ELF-1 (cell line): ENCODE measurements at regions not wholly inside any gene's neighbourhood (a gene's known extent, or its start where the extent isn't known, plus 50 kb on each side); places are given as distances from the start of the nearest gene placed in this dataset.
A peak's percentile ranks its signal among the peaks of the same experiment; 100 is the strongest.

Experiments used
- DNase-seq: peaks from one replicate; pipeline ENCODE4 v3.0.0-alpha.2; 2016; ENCODE audit warnings: low read depth, low spot score

GRCh38 chr2:148567716-148568115 is 76.8 kb upstream of the EPC2 start:
- no peak for DNase-seq

- no peak for DNase-seq
Measured at GRCh38 chr2:148568597-148568996, 76.0 kb upstream of the EPC2 start.

- no peak for DNase-seq
Measured at GRCh38 chr2:148569221-148569620, 75.3 kb upstream of the EPC2 start.

DNA sequence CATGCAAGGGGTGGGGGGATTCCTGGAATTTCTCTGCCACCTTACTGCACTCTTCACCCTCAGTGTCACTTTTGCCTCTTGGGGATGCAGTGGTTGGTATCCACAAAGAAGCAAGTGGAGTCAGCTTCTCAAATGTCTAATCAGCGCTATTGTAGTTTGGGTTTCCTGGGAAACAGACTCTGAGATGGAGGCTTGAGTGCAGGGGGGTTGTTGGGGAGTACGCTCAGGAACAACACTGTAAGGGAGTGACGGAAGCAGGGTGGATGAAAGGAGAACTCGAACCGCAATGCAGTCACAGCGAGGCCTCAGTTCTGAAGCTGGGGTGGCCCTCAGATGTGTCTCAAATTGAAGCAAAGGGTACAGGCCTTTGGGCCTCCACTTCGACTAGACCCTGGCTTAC is 73.6 kb upstream of the EPC2 start:
- no peak for DNase-seq

DNA sequence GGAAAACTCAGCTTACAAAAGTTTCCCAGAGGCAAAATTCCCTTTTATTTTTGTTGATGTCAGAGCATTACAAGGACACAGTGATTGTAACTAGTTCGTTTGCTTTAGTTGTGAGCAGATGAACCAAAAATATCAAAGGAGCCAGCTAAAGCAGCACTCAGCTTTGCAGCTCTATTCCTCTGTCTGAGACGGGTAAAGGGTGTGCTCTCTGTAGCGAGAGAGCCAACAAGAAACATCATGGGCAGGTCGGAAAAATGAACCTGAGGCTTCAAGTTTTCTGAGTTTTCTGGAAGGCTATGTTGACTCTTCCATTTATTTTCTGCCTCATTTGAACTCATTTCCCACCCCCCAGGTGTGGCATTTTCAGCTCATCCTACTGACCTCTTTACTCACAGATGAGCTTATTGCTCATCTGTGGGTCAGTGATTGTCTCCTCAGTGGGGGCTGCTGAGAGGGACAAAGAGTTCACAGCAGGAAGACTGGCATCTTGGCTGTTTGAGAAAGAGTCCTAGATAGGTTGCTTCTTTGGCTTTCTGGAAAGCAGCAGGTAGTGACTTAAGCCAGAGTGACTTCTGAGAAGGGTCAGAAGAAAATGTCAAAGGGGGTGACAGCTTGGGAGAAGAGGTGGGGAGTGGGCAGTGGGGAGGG is 66.6 kb upstream of the EPC2 start:
- DNase-seq, result peak; percentile 56

DNA sequence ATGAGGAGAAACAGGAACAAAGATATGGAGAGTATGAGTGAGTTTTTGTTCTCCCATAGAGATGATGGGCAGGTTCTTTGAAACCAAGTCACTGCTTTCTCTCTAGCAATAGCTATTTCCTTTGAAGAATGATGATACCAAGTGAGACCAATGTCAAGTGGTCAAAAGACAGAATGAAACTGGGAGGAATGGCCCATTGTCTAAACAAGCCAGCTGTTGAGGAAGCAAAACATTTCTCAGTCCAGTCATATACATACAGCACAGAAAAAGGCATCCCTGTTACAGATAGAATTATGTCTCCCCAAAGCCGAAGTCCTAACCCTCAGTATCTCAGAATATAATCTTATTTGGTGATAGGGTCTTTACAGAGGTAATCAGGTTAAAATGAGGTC is 66.1 kb upstream of the EPC2 start:
- DNase-seq, result no peak

DNA sequence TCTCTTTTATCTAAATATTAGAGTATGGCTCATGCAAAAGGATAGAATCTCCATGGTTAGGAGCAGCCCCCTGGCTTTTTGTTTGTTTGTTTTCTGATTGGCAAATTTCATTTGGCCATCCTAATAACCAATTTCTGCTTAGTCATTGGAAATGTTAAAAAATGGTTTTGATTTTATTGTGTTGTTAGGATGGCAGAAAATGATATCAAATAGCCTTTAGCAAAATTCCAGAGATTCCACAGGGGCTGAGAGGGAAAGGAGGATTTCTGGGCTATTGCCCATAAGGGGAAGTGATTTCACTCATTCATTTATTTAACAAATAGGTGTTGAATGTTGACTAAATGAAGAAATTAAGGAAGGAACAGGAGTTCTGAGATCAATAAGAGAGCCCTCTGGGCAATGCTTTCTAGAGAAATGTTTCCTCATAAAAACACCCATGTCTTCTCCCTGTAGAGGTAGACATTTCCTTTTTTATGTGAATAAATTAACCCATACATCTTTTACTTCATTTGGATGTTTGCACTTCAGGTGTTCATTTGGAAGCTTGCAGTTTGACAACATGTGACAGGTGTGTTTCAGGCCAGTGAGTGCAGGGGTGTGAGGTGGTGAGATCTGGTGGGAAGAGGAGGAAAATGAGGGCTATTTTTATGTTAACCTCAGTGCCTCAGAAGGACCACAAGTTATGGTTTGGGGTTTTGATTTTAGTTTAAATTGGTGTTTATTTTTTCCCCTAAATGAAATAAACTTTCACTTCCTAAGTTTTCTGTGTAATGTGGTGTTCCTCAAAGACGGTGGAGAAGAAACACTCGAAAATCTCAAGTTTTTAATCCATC is 61.7 kb upstream of the EPC2 start:
- DNase-seq, result no peak

DNA sequence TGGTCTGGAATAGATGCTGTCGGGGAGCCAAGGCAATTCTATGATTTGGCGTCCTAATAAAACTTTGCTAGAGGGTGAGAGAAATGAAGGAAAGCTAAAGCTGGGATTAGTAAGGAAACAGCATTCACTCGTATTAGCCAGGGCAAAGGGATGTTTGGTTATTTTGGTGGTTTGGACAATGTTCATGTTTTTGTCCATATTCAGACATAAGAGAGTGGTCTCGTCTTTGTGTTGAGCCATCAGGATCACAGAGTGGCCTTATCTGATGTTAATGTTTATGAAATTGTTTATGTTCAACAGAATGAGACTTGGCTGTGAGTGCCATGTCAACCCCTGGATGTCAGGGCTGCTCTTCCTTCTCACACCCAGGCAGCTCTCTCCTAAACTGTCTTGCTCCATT is 58.9 kb upstream of the EPC2 start:
- DNase-seq, result no peak

DNA sequence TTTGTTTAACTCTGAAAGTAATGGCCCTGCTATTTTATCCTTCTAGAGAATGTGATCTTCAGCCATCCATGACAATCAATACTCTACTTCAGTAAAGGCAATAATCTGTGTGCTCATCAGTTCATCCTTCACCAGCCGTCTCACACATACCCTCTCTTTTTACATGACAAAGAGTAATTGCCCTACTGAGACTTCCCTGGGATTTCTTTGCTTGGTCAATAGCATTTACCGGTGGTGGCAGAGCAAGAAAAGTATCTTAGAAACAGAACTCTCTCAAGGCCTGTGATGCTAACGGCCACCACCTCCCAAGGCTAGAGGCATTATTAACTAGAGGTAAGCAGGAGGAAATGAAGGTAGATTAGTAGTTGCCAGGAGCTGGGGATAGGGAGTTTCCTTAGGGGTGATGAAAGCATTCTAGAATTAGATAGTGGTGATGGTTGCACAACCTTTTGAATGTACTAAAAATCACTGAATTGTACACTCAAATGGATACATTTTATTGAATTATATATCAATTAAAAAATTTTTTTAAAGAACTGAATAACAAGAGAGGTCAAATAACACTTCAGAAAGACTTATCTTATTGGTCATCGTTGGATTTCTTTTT is 57.9 kb upstream of the EPC2 start:
- DNase-seq, result peak; percentile 70

DNA sequence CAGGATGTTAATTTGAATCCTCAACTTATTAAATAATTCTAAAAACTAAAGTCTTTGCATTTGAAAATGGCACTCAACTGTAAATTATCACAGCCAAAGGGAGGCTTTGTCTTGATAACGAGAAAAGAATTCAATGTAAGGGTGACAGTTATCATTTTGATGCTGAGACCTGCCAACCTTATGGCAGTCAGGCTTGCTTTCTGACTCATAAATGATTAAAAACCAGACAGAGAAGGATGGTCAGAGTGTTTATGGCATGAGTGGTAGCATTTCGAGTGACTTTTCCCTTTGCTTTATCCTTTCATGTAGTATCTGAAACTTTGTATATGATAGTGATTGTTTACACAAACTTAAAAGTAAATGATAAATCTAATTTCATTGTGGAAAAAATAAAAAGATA is 53.9 kb upstream of the EPC2 start:
- no peak for DNase-seq

- DNase-seq, result no peak
Measured at GRCh38 chr2:148592791-148593190, 51.8 kb upstream of the EPC2 start.

- DNase-seq, result no peak
Measured at GRCh38 chr2:148593421-148593820, 51.1 kb upstream of the EPC2 start.

GRCh38 chr2:148594216-148594615 is 50.3 kb upstream of the EPC2 start:
- DNase-seq, result no peak
